Psoas muscle (tissue), 7 donors: ENCODE measurements at regions not wholly inside any gene's neighbourhood (a gene's known extent, or its start where the extent isn't known, plus 50 kb on each side); places are given as distances from the start of the nearest gene placed in this dataset.

ENCODE experiments used
- ATAC-seq, 4 donors: fragments of 200-7000 bp; cut with Tn5 transposase; one replicate each; pipeline ENCODE4 v1.9.1; 2020; ENCODE audit warnings: moderate library complexity in 3 of 4, mild to moderate bottlenecking in 2 of 4
- DNase-seq, 2 donors: peaks; one replicate each; pipeline ENCODE4 v3.0.0-alpha.2; 2020
- H3K27ac ChIP-seq: fragments of 200-600 bp; one replicate; pipeline ENCODE4 v1.8.0; 2022
- H3K27me3 ChIP-seq, 3 donors: fragments of 200-600 bp in 1 of 3; one replicate each; pipeline versions ENCODE4 v1.6.1 to v1.8.0; 2013 to 2022; ENCODE audit warnings: low read length in 2 of 3, mild to moderate bottlenecking in 2 of 3, moderate library complexity in 1 of 3; ENCODE audit not compliant: insufficient read depth in 3 of 3
- H3K36me3 ChIP-seq, 2 donors: fragments of 200-600 bp in 1 of 2; one replicate each; pipeline versions ENCODE4 v1.6.1 to v1.8.0; 2013 to 2022; ENCODE audit warnings: low read depth in 1 of 2, mild to moderate bottlenecking in 1 of 2, moderate library complexity in 1 of 2; ENCODE audit not compliant: insufficient read depth in 1 of 2
- H3K4me1 ChIP-seq: fragments of 200-600 bp; one replicate; pipeline ENCODE4 v1.8.0; 2022
- H3K4me3 ChIP-seq: fragments of 200-600 bp; one replicate; pipeline ENCODE4 v1.8.0; 2022; ENCODE audit warnings: mild to moderate bottlenecking
- H3K9me3 ChIP-seq: fragments of 200-600 bp; one replicate; pipeline ENCODE4 v1.8.0; 2022
- WGBS, 3 donors: extraction: QIAGEN DNeasy Blood & Tissue Kit; methylation state at CpG; one replicate each; pipeline versions ENCODE4 v1.1.6 to v1.1.7; 2013; 5-methylcytosine and 5-hydroxymethylcytosine counted together
- intact Hi-C, 2 donors: fragments of 100-400 bp; cut with DNase I; formaldehyde crosslinking; loops; one replicate each; pipeline versions ENCODE4 v1.11.0 to v1.14.2; 2022
- TF ChIP-seq, protein P1 (sequence below): fragments of 200-600 bp; IDR thresholded peaks from one replicate; pipeline ENCODE4 v1.8.0; 2022; ENCODE audit warnings: antibody characterized with exemption
- donor health status: healthy with polysubstance abuse.
- donor health status: DM: no; HTN: no; CAD: no; lungs with moderate emphysema.
- donor health status: Bipolar disorder and iron deficiency.
- donor health status: healthy.
- donor health status: DM: yes; HTN: yes; CAD: no.
- donor health status: DM: no; HTN: no; CAD: no.
- donor health status: DM: yes; HTN: yes; CAD: no.

- Histone ChIP-seq H3K27me3 (no peaks in the 10 kb centered on the region), H3K9me3 (no peaks in the 10 kb centered on the region), H3K27ac (no peak overlapping the region), H3K4me1 (no peaks in the 10 kb centered on the region), H3K36me3 (no peaks in the 10 kb centered on the region), H3K4me3 (no peak overlapping the region)
- DNase-seq (no peak), ATAC-seq (no peak)
- TF ChIP-seq, protein P1, sequence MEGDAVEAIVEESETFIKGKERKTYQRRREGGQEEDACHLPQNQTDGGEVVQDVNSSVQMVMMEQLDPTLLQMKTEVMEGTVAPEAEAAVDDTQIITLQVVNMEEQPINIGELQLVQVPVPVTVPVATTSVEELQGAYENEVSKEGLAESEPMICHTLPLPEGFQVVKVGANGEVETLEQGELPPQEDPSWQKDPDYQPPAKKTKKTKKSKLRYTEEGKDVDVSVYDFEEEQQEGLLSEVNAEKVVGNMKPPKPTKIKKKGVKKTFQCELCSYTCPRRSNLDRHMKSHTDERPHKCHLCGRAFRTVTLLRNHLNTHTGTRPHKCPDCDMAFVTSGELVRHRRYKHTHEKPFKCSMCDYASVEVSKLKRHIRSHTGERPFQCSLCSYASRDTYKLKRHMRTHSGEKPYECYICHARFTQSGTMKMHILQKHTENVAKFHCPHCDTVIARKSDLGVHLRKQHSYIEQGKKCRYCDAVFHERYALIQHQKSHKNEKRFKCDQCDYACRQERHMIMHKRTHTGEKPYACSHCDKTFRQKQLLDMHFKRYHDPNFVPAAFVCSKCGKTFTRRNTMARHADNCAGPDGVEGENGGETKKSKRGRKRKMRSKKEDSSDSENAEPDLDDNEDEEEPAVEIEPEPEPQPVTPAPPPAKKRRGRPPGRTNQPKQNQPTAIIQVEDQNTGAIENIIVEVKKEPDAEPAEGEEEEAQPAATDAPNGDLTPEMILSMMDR, result no peak
- intact Hi-C loops, result no loop called here
Observed at GRCh38 chr1:70899735-70900134, 147.9 kb downstream of the PTGER3 start.

DNA sequence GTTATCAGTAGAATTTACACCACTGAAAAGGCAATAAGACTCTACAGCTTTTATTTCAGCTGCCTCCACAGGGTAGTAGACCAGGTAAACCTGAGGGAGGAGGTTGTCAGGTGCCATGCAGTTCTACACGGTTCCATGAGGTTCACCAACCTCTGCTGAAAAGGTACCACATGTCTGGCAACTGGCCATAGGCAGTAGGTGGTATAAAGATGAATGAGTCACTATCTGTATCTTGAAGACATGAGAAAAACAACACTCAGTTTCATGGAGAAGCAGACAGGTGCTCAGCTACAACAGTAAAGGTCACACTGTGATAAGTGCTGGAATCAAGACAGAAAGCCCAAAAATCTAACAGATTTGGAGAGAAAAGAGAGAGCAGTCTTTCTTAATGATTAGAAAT, 145.4 kb downstream of the PTGER3 start:
- no peaks in the 10 kb centered on the region for H3K36me3 ChIP-seq
- ATAC-seq (no peak), DNase-seq (no peak)
- WGBS, 3 donors, result 52 to 61% (median 52%) methylated on average over 1 of the region's 1 CpG
- no peak overlapping the region for H3K27ac ChIP-seq
- no peaks in the 10 kb centered on the region for H3K9me3 ChIP-seq
- H3K27me3 ChIP-seq, result no peaks in the 10 kb centered on the region
- no peaks in the 10 kb centered on the region for H3K4me1 ChIP-seq
- TF ChIP-seq, protein P1, result no peak
- intact Hi-C loops, result no loop called here
- no peak overlapping the region for H3K4me3 ChIP-seq

DNA sequence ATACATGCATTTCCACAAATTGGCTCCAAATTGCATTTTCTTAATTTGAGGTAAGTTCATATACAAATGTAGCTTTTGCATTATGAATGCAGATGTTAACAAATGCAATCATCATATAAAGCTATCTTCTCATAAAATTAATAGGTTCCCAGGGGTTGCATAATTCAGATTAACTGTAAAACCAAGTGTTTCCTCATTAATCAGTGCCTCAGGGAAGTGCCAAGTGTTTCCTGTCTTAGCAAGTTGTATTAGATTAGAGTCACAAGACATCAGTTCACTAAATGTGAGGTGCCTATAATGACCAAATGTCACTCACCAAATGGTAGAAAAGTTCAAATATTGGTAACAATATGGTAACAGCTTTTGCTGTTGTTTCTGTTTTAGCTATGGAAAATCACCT, 140.8 kb downstream of the PTGER3 start:
- Histone ChIP-seq H3K4me1 (no peaks in the 10 kb centered on the region), H3K4me3 (no peak overlapping the region), H3K36me3 (no peaks in the 10 kb centered on the region), H3K9me3 (no peaks in the 10 kb centered on the region), H3K27ac (no peak overlapping the region), H3K27me3 (no peaks in the 10 kb centered on the region)
- intact Hi-C loops, result no loop called here
- DNase-seq, result no peak
- TF ChIP-seq, protein P1, result no peak
- no peak for ATAC-seq

GRCh38 chr1:70907563-70908310, 139.9 kb downstream of the PTGER3 start:
- DNase-seq, result no peak
- intact Hi-C loops, result no loop called here
- Histone ChIP-seq H3K27me3 (no peaks in the 10 kb centered on the region), H3K27ac (no peak overlapping the region), H3K4me1 (no peaks in the 10 kb centered on the region), H3K9me3 (no peaks in the 10 kb centered on the region), H3K4me3 (no peak overlapping the region), H3K36me3 (no peaks in the 10 kb centered on the region)
- 78 to 88% (median 84%) methylated on average over 8 of the region's 8 CpGs for WGBS, 3 donors
- no peak for ATAC-seq
- TF ChIP-seq, protein P1, result no peak

DNA sequence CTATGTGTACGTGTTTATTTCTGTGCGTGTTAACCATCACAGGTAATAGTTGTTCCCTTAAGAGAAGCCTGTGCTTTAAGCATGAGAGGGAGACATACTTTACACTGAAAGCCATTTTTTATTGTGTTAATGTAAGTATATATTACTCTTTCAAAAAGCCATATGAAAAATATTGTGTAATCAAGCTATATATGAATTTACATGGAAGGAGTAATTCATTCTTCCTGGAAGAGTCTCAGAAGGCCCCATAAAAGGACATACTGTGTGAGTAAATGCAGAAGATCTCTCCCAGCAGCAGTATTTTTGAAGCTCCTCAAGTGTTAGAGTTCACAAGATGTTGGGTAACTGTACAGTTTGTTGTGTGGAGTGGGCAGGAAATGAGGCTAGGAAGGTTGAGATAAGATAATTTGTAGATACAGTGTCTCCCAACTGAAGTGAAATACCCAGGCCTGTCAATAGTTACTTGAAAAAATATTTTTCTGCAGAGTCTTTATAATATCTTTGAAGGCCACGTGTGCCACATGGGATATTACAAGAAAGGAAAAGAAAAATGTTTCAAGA, 138.3 kb downstream of the PTGER3 start:
- DNase-seq, result no peak
- TF ChIP-seq, protein P1, result no peak
- Histone ChIP-seq H3K36me3 (no peaks in the 10 kb centered on the region), H3K9me3 (no peaks in the 10 kb centered on the region), H3K4me3 (no peak overlapping the region), H3K27me3 (no peaks in the 10 kb centered on the region), H3K27ac (no peak overlapping the region), H3K4me1 (no peaks in the 10 kb centered on the region)
- 68 to 75% (median 71%) methylated on average over 3 of the region's 3 CpGs for whole genome bisulfite sequencing, 3 donors
- ATAC-seq, result no peak
- intact Hi-C loops, result no loop called here
